NK-92 treated with Interleukin-12 subunit alpha and Interleukin-12 subunit beta, amount 100 ng/mL, for 24 hours (cell line): ENCODE measurements at regions not wholly inside any gene's neighbourhood (a gene's known extent, or its start where the extent isn't known, plus 50 kb on each side); places are given as distances from the start of the nearest gene placed in this dataset.
"Not testable (repeated sequence)": the region's sequence is repeated elsewhere in the genome, so short reads cannot be mapped to it uniquely, and the experiment has no call there.

Source experiments
- DNase-seq: peaks from one replicate; lab custom pipeline; 2025; lab: John Stamatoyannopoulos, UW

DNA sequence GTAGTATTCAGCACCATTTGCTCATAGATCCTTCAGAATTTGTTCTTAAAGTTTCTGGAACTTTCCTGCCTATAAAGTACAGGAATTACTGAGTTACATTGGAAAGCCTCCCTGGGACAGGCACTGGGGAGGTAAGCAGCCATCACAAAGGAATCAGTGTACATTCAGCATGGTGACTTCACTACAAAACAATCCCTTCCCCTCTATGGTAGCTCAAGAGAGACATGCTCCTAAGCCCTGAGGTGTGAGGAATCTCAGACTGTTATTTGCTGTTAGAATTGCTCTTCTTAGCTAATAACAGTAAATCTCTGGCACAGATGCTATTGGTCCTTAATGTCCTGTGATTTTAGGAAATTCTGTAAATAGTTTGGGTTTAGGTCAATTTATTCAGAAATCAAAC lies 1898.0 kb upstream of the PCDH7 start:
- no peak for DNase-seq

DNA sequence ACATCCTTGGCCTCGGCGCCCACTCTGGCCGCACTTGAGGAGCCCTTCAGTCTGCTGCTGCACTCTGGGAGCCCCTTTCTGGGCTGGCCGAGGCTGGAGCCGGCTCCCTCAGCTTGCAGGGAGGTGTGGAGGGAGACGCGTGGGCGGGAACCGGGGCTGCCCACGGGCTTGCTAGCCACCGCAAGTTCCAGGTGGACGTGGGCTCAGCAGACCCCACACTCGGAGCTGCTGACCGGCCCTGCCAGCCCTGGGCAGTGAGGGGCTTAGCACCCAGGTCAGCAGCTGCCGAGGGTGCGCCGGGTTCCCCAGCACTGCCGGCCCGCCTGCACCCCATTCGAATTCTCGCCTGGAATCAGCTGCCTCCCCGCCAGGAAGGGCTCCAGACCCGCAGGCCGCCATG lies 1892.3 kb upstream of the PCDH7 start:
- no peak for DNase-seq

DNA sequence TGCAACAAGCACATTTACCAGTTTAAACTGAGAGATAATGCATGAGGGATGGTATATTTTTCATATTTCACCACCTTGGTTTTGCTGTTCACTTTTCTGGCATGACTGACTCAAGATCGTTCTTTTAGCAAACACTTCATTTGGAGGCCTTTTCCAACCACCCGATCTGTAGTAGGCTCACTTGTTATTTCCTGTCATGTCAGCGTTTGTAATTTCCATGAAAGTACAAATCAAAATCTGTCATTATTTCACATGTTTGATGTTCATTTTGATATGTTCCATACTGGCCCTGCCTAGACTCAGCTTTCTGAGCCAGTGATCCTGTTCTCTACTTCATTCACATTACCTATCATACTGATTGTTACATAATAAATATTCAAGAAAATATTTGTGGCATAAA lies 1888.3 kb upstream of the PCDH7 start:
- DNase-seq, result no peak

DNA sequence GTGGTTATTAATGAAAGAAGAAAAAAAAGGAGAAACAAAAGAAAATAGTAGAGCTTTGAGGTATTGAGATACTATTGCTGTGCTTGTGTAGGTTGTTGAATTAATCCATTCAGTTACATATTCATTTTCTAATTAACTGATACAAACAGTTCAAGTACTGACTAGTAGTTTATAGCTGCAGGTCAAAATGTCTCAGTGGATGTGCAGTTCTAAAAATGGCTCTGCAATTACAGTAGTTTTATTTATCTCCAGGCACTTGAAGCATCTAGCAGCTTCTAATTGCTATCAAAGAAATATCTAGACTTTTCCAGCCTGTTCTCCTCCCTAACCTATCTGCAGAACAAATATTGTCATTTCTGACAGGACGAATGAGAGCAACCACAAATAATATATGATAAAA lies 1887.7 kb upstream of the PCDH7 start:
- no peak for DNase-seq

DNA sequence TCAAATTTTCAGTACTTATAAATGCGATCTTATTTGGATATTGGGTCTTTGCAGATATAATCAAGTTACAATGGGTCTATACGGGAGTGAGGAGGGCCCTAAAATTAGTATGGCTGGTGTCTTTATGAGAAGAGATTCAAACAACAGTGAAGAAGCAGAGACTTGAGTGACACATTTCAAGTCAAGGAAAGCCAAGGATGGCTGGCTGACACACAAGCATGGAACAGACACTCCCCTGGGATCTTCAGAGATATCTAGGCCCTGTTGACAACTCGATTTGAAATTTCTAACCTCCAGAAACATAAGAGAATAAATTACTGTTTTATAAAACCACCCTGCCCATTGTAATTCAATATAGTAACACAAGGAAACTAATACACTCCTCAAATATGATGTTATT lies 1886.0 kb upstream of the PCDH7 start:
- DNase-seq, result no peak

DNA sequence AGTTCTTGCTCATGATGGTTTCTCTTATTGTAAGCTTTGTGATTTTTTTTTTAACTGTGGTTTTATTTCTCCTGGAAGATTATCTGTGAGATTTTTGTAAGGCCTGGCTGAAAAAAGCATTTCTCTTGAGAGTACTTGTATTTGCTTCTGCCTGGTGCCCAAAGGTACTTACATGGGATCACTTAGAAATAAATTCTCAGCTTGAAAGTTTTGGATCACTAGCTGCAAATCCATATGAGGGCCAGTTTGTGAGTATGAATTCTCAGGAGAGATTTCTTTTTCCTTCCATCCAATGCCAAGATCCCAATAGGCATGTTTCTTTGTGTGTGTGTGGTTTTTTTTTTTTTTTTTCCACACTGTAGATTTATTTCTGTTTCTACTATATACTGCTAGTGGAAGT lies 1884.7 kb upstream of the PCDH7 start:
- no peak for DNase-seq

DNA sequence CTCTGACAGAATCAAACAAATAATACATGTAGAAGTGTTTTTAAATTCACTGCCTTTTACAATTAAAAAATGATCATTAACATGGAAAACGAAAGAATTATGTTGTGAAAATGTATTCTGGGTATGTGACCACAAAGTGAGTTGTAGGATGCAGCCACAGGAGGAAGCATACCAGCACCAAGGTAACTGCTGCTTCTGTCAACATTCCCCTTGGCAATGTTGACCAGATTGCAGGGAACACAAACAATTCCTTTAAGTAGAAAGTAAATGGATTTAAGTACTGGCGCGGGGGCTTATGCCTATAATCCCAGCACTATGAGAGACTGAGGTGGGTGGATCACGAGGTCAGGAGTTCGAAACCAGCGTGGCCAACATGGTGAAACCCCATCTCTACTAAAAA lies 1877.9 kb upstream of the PCDH7 start:
- DNase-seq, result no peak

DNA sequence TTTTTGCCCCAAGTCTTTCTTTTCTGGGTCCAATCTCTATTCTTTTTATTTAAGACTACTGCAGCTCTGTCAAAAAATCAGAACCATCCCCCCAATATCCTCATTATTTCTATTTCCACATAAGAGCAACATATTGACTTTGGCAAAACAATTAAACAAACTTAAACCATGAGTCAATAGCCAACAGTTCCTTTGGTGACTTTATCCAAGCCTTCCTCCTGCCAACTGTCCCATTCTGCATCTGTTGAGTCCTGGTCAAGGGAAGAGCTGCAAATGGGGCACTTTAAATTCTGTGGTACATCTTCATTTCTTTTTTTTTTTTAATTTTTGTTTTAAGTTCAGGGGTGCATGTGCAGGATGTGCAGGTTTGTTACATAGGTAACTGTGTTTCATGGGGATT lies 1875.0 kb upstream of the PCDH7 start:
- DNase-seq, result no peak

DNA sequence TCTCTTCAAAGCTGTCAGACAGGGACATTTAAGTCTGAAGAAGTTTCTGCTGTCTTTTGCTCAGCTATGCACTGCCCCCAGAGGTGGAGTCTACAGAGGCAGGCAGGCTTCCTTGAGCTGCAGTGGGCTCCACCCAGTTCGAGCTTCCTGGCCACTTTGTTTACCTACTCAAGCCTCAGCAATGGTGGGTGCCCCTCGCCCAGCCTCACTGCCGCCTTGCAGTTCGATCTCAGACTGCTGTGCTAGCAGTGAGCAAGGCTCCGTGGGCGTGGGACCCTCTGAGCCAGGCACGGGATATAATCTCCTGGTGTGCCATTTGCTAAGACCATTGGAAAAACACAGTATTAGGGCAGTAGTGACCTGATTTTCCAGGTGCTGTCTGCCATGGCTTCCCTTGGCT lies 1863.1 kb upstream of the PCDH7 start:
- not testable (repeated sequence) for DNase-seq

DNA sequence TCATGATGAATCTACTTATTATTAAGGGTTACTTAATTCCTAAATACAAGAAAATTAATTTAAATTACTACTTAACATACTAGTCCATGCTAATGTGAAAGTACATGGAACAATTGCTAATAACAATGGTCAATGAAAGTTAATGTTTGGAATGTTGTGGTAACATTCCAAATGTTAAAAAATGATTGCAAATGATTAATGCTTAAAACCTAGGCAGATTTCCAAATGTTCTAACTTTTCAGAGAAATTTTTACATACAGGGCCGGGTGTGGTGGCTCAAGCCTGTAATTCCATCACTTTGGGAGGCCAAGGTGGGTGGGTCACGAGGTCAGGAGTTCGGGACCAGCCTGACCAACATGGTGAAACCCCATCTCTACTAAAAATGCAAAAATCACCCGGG lies 1851.3 kb upstream of the PCDH7 start:
- no peak for DNase-seq

DNA sequence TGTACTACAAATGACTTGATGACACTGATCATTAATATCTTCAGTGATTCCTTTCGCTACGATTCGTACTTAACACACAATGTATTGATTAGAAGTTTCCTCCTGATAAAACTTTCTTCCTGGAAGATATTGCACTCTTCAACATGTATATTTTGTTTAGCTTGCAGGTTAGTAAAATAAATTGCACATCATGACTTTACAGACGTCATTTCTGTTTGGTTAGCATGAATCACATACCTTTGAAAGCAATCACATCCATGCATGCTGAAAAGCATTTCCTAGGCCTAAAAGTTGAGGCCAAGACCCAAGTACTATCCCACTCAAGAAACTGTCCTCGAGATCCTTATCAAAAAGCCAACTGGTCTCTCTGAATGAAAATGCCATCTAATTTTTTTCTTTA lies 1841.0 kb upstream of the PCDH7 start:
- no peak for DNase-seq

DNA sequence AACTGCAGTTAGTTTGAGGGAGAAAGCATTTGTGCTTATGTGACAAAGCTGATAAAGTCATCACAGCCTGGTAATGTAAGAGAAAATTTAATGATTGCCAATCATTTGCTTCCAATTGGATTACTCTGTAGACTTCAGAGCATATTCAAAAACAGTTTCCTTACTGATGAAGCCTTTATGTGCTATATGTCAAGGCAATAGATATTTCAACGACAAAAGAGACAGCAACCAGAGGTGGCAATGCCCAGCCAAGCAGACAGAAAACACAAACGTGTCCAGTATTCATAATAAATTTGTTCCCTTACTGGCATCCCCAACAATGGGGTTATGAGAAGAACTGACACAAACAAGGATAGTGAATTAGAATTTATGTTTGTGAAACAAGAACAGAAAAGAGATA lies 1840.3 kb upstream of the PCDH7 start:
- DNase-seq, result no peak

DNA sequence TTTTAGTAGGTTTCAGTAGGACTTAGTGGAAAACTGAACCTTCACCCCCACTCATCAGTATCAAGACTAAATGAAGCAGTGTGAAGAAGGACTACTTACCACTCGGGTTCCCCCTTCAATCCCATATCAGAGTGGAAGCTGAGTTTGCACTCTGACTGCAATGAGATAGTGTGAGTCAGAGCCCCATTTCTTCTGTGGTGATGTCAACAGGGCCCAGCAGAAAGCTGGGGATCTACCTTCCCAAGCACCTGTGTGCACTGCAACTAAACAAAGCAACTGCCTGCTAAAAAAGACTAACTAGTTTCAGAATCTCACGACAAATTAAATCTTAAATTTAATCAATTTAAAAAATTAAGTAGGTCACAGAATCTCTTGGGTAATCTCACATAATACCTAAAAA lies 1837.0 kb upstream of the PCDH7 start:
- no peak for DNase-seq

DNA sequence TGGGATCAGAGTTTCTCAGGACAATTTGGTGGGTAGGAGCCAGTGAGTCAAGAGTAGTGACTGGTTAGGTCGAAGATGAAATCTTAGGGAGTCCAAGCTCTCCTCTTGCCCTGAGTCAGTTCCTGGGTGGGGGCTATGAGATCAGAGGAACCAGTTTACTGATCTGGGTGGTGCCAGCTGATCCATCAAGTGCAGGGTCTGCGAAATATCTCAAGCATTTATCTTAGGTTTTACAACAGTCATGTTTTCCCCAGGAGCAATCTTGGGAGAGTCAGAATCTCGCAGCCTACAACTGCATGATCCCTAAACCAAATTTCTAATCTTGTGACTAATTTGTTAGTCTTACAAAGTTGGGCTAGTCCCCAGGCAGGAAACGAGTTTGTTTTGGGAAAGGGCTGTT lies 1833.2 kb upstream of the PCDH7 start:
- no peak for DNase-seq

DNA sequence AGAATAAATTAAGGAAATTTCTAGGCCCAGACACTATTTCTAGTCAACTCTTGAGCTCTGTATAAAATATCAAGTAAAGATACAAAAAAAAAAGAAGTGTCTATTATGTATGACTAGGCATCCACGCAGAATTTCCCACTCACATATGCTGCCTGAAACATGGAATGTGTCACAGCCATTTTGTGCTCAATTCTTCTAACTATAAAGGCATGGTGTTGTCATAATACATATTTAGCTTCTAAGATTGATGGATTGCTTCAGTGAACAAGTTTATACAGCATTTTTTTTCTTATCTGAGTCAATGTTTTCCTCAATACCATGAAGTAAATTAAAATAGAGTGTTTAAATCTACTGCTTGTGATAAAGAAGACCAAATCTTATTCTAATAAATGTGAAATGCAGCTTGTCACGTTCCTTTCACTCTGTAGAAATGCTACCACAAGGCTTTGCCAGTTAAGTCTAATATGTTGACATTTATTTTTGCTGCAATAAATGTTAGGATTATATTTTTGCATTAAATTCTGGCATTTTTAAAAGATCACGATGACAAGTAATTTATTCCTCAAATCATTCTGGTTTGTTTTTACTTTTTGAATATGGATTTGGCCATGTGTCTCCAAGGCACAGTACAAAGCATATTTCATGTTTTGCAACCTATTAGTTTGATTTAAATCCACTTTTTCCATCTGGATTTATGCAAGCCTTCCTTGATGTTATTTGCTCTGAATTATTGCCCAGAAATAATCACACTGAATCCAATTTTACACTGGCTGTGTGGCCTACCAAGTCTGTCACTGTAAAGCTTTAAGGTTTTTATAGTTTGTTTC lies 1829.0 kb upstream of the PCDH7 start:
- DNase-seq, result no peak

DNA sequence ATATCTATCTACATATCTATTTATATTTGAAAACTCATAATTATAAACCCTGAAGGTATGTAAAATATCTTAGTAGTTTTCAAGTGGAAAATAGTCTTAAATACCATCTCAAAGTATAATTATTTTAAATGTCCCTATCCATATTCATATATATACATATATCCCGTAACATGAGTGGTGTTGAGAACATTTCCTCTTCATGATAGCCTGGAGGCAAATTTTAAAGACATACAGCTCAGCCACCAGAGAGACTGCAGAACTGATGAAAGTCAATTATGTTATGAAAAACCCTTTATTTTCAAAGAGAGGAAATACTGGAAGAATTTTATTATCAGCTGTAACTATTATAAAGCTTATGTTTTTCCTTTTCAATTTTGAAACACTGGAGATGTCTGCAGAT lies 1806.7 kb upstream of the PCDH7 start:
- no peak for DNase-seq

DNA sequence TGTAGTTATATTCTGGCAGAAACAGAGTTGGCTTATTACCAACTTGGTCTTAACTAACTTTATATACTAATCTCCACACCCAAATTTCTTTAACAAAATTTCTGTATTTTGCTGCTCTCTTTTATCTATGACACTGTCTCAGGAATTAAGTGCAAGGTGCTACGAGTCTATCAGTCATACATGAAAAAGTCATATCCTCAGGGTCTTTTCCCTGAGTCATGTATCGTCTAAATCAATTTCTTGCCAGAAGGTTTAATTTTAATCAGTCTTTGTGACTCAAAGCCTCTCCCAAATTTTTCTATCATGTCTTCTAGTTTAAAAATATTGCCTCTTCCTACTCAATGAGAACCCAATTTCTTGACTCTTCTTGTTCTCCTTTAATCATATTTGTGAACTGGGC lies 1803.6 kb upstream of the PCDH7 start:
- DNase-seq, result no peak

DNA sequence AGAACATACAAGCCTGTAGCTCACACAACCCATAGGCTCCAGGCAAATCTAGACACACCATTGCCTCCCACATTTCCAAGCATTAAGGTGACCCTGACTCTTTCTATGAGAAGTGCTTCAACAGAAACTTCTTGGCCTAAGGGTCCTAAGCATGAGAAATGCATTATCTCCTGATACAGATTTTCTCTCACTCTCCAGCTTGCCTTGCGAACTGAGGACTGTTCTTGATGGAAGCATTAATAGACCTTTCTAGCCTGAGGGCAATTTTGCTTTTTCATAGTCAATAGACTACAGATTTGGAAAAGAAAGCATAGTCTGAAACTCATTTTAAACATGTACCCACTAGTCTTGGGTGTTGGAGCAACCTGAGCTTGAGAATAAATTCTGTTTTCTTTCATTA lies 1801.3 kb upstream of the PCDH7 start:
- no peak for DNase-seq

DNA sequence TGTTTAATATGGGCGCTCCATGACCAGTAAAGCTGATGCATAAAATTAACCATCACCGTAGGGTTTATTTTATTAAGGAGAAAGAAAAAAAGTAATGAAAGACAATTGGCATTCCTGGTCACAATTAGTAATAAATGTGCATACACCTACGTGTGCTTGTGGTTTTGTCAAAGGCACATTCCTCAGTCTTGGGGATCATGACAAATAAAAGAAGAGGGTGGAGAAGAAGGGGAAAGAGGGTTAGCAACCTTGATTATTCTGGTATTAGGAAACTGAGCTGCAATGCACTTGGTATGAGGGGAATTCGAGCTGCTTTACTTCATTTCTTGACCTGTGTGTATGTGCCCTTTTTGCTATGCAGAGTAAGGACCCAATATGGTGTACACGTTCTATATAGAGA lies 1798.3 kb upstream of the PCDH7 start:
- no peak for DNase-seq

DNA sequence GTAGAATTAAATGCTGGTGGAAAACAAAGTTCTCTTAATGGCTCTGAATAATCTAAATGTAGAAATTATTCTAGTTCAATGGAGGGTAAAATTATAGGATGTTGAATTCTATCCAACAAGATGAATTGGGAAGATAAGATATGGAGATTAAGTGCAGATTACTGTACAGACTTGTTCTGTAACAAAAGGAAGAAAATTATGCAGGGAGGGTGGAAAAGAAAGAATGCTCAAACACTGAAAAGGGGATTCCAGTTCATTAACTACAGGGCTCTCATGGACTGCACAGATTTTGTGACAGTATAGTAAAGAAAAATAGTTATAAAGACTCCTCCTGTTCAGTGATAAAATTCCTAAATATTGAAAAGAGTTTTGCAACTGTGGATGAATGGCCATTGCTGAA lies 1794.0 kb upstream of the PCDH7 start:
- no peak for DNase-seq

DNA sequence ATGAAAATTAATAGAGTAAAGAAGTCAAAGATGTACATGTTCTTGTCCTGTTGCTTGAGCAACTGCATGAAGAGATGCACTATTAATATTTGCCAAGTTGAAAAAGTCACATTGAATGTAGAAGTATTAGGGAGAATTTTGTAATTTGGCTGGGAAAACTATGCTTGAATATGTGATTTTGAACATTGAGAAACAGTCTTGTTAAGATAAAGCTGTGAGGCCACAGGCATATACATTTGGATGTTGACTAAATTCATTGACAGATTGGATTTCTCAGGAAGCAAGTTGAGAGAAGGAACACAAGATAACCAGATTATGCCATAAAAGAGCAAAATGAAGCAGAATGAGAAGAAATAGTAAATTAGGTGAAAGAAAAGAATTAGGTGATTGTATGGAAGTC lies 1777.5 kb upstream of the PCDH7 start:
- no peak for DNase-seq

DNA sequence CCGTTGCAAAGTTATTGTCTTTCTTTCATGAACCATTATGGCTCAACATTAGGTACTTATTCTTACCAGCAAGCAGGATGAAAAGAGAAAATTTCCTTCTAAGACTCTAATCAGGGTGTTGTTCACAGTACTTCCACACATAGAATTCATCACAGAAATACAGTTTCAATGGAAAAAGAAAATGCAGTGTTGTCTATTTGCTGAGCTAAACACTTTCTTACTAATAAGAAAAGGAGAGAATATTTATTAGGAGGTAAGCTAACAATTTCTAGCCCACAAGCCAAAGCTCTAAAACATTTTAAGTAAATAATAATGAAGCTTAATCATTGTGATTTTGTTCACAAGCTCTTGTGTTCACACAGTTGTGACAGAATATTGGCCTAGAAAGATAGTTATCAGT lies 1772.8 kb upstream of the PCDH7 start:
- DNase-seq, result no peak

DNA sequence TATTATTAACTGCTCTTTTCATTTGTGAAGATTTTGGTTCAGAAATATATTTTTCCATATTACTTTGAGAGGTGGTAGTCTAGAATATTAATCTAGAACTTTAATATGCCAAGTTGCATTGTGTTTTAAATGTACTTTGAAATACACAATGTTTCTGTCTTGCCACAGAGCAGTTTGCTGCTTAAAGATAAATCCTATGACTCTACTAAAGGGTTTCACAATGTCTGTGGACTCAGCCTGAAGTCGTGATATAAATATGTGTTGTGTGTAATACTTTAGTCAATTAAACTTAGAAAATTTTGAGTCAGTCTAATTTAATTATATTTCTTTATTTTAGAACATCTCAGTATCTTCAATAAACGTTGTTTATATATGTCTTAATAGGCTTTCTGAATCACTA lies 1771.7 kb upstream of the PCDH7 start:
- DNase-seq, result no peak

DNA sequence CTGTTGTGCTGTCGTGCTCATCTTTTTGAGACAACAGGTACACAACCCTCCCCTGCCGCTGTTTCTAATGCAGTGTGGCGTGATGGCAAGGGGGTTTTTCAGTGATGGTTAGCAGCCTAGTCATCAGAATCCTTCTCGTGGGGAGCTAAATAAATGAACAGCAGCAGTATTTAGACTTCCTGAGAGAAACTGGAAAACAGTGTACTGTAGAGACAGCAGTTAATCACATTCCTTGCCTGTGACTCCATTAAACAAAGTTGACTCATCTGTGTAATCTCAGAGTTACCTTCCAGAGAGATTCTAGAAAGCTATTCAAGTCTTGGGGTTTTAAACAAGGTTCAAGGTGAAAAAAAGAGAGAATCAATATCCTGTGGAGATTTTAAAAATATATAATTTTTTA lies 1753.2 kb upstream of the PCDH7 start:
- no peak for DNase-seq
